Upper lobe of left lung (tissue), 6 donors: ENCODE measurements at regions not wholly inside any gene's neighbourhood (a gene's known extent, or its start where the extent isn't known, plus 50 kb on each side); places are given as distances from the start of the nearest gene placed in this dataset.

Experiments used
- ATAC-seq, 2 donors: fragments of 200-7000 bp; cut with Tn5 transposase; one replicate each; pipeline ENCODE4 v1.9.1; 2022; ENCODE audit warnings: mild to moderate bottlenecking in 2 of 2, moderate library complexity in 2 of 2; ENCODE audit not compliant: low FRiP score in 2 of 2
- DNase-seq, 2 donors: peaks; one replicate each; pipeline ENCODE4 v3.0.0-alpha.2; 2019 to 2020
- H3K27ac ChIP-seq, 4 donors: fragments of 200-600 bp; sonication (generic); one replicate each; pipeline ENCODE4 v1.5.1; 2016 to 2019
- H3K27me3 ChIP-seq, 4 donors: fragments of 200-600 bp; sonication (generic); one replicate each; pipeline ENCODE4 v1.5.1; 2017 to 2019
- H3K36me3 ChIP-seq, 4 donors: fragments of 200-600 bp; sonication (generic); one replicate each; pipeline ENCODE4 v1.5.1; 2016 to 2019
- H3K4me1 ChIP-seq, 4 donors: fragments of 200-600 bp; sonication (generic); one replicate each; pipeline ENCODE4 v1.5.1; 2018 to 2019
- H3K4me3 ChIP-seq, 4 donors: fragments of 200-600 bp; sonication (generic); one replicate each; pipeline ENCODE4 v1.5.1; 2017 to 2019; ENCODE audit warnings: mild to moderate bottlenecking in 2 of 4, moderate library complexity in 1 of 4
- H3K9me3 ChIP-seq, 4 donors: fragments of 200-600 bp; sonication (generic); one replicate each; pipeline ENCODE4 v1.5.1; 2018 to 2019
- EP300 ChIP-seq, 4 donors: sonication (generic); formaldehyde crosslinking; IDR thresholded peaks; one replicate each; pipeline ENCODE4 v1.5.1; 2017; ENCODE audit warnings: antibody characterized with exemption in 4 of 4, control low read depth in 2 of 4
- POLR2A ChIP-seq, 4 donors: fragments of 450-650 bp; IDR thresholded peaks; one replicate each; pipeline ENCODE4 v1.5.1; 2016 to 2017; ENCODE audit warnings: antibody characterized with exemption in 4 of 4, mild to moderate bottlenecking in 2 of 4
- POLR2AphosphoS5 ChIP-seq, 2 donors: sonication (generic); formaldehyde crosslinking; IDR thresholded peaks; one replicate each; pipeline ENCODE4 v1.5.1; 2017; ENCODE audit warnings: antibody characterized with exemption in 2 of 2
- WGBS, 2 donors: methylation state at CpG; one replicate each; pipeline ENCODE4 v1.1.5; 2017 to 2018; 5-methylcytosine and 5-hydroxymethylcytosine counted together
- TF ChIP-seq, protein P1 (sequence below), 6 experiments: fragments of 450-650 bp in 4 of 6; fragments of 200-600 bp in 2 of 6; sonication (generic) in 2 of 6; IDR thresholded peaks; one replicate each; pipeline ENCODE4 v1.5.1; 2016 to 2019; ENCODE audit warnings: antibody characterized with exemption in 6 of 6
- donor health status: DM: no; HTN: no; CAD: no; lungs with moderate emphysema.
- donor health status: DM: no; HTN: yes; CAD: no; lungs with severe emphysema.

GRCh38 chr13:105019073-105019472 lies 1516.4 kb downstream of the EFNB2 start:
- TF ChIP-seq POLR2AphosphoS5 (IDR thresholded peaks at IDR 0.05) (no peak), EP300 (IDR thresholded peaks at IDR 0.05) (no peak), POLR2A (IDR thresholded peaks at IDR 0.05) (no peak)
- TF ChIP-seq, protein P1, sequence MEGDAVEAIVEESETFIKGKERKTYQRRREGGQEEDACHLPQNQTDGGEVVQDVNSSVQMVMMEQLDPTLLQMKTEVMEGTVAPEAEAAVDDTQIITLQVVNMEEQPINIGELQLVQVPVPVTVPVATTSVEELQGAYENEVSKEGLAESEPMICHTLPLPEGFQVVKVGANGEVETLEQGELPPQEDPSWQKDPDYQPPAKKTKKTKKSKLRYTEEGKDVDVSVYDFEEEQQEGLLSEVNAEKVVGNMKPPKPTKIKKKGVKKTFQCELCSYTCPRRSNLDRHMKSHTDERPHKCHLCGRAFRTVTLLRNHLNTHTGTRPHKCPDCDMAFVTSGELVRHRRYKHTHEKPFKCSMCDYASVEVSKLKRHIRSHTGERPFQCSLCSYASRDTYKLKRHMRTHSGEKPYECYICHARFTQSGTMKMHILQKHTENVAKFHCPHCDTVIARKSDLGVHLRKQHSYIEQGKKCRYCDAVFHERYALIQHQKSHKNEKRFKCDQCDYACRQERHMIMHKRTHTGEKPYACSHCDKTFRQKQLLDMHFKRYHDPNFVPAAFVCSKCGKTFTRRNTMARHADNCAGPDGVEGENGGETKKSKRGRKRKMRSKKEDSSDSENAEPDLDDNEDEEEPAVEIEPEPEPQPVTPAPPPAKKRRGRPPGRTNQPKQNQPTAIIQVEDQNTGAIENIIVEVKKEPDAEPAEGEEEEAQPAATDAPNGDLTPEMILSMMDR (IDR thresholded peaks at IDR 0.05) = no peak
- ATAC-seq = no peak
- no peak overlapping the region for H3K27ac ChIP-seq
- peaks cover 0 to 7% (median 0%) of the 10 kb centered on the region in 4 donors for H3K9me3 ChIP-seq
- no peaks in the 10 kb centered on the region for H3K36me3 ChIP-seq
- no peaks in the 10 kb centered on the region for H3K4me1 ChIP-seq
- H3K4me3 ChIP-seq = no peak overlapping the region
- 96% methylated on average over 8 of the region's 8 CpGs for WGBS, 2 donors
- DNase-seq = no peak
- no peaks in the 10 kb centered on the region for H3K27me3 ChIP-seq

GRCh38 chr13:105016266-105016665 lies 1519.2 kb downstream of the EFNB2 start:
- Histone ChIP-seq H3K4me3 (no peak overlapping the region), H3K27me3 (no peaks in the 10 kb centered on the region), H3K36me3 (no peaks in the 10 kb centered on the region), H3K27ac (no peak overlapping the region), H3K9me3 (no peaks in the 10 kb centered on the region), H3K4me1 (no peaks in the 10 kb centered on the region)
- DNase-seq (no peak), ATAC-seq (no peak)
- WGBS, 2 donors = 36 to 38% methylated on average over 4 of the region's 4 CpGs
- TF ChIP-seq, protein P1 (IDR thresholded peaks at IDR 0.05) = no peak
- no peak for TF ChIP-seq EP300 (IDR thresholded peaks at IDR 0.05)
- TF ChIP-seq POLR2A (IDR thresholded peaks at IDR 0.05) = no peak
- no peak for TF ChIP-seq POLR2AphosphoS5 (IDR thresholded peaks at IDR 0.05)

DNA sequence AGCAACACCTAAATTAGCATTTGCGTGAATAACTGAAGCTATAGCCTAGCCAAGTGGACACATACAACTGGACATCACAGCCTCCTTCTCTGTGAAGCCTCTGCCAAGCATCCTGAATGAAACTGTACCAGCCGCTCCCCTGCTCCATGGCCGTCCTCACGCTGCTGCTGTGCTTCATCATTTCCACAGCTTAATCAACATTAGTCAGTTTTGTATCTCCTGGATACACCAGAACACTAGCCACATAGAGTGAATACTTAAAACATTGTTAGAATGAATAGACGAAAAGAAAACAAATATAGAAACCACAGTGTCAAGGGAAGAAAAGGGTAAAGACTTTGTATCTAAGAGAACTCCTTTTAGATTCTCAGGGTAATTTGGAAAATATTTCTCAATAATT lies 1526.9 kb downstream of the EFNB2 start:
- 90 to 97% methylated on average over 5 of the region's 5 CpGs for WGBS, 2 donors
- Histone ChIP-seq H3K27ac (no peak overlapping the region), H3K4me3 (no peak overlapping the region), H3K9me3 (no peaks in the 10 kb centered on the region), H3K27me3 (no peaks in the 10 kb centered on the region), H3K36me3 (no peaks in the 10 kb centered on the region), H3K4me1 (no peaks in the 10 kb centered on the region)
- DNase-seq = no peak
- ATAC-seq = no peak
- no peak for TF ChIP-seq POLR2A (IDR thresholded peaks at IDR 0.05)
- no peak for TF ChIP-seq POLR2AphosphoS5 (IDR thresholded peaks at IDR 0.05)
- TF ChIP-seq, protein P1 (IDR thresholded peaks at IDR 0.05) = no peak
- no peak for TF ChIP-seq EP300 (IDR thresholded peaks at IDR 0.05)

GRCh38 chr13:105007166-105007808 lies 1528.2 kb downstream of the EFNB2 start:
- H3K9me3 ChIP-seq = no peaks in the 10 kb centered on the region
- DNase-seq (no peak), ATAC-seq (no peak)
- TF ChIP-seq POLR2AphosphoS5 (IDR thresholded peaks at IDR 0.05) (no peak), POLR2A (IDR thresholded peaks at IDR 0.05) (no peak), EP300 (IDR thresholded peaks at IDR 0.05) (no peak)
- TF ChIP-seq, protein P1 (IDR thresholded peaks at IDR 0.05) = no peak
- 77 to 79% methylated on average over 6 of the region's 6 CpGs for whole genome bisulfite sequencing, 2 donors
- H3K27ac ChIP-seq = no peak overlapping the region
- H3K4me1 ChIP-seq = no peaks in the 10 kb centered on the region
- no peaks in the 10 kb centered on the region for H3K27me3 ChIP-seq
- no peaks in the 10 kb centered on the region for H3K36me3 ChIP-seq
- H3K4me3 ChIP-seq = no peak overlapping the region

GRCh38 chr13:104996022-104996421 lies 1539.4 kb downstream of the EFNB2 start:
- H3K4me1 ChIP-seq = no peaks in the 10 kb centered on the region
- ATAC-seq = no peak
- H3K4me3 ChIP-seq = no peak overlapping the region
- TF ChIP-seq POLR2A (IDR thresholded peaks at IDR 0.05) = no peak
- no peak for TF ChIP-seq POLR2AphosphoS5 (IDR thresholded peaks at IDR 0.05)
- TF ChIP-seq, protein P1 (IDR thresholded peaks at IDR 0.05) = no peak
- TF ChIP-seq EP300 (IDR thresholded peaks at IDR 0.05) = no peak
- H3K27ac ChIP-seq = no peak overlapping the region
- no peaks in the 10 kb centered on the region for H3K9me3 ChIP-seq
- no peaks in the 10 kb centered on the region for H3K36me3 ChIP-seq
- 88 to 89% methylated on average over 3 of the region's 3 CpGs for WGBS, 2 donors
- no peak for DNase-seq
- no peaks in the 10 kb centered on the region for H3K27me3 ChIP-seq
